AG04450 (cell line): ENCODE measurements at regions not wholly inside any gene's neighbourhood (a gene's known extent, or its start where the extent isn't known, plus 50 kb on each side); places are given as distances from the start of the nearest gene placed in this dataset.

Experiments
- CTCF ChIA-PET: fragments of 300-600, 350-600 bp; formaldehyde crosslinking; extraction: SDS; loops from one replicate; lab custom pipeline; 2022; ENCODE audit warnings: antibody characterized with exemption, inconsistent platforms; lab: Charles Lee
- POLR2A ChIA-PET: fragments of 350-600 bp; formaldehyde crosslinking; extraction: SDS; loops from one replicate; lab custom pipeline; 2021; ENCODE audit warnings: antibody characterized with exemption, inconsistent platforms; lab: Yijun Ruan, JAX
- DNase-seq: peaks from one replicate; pipeline ENCODE4 v3.0.0-alpha.2; 2011; ENCODE audit warnings: low read depth, low spot score
- H3K27ac ChIP-seq: one replicate; pipeline ENCODE4 v1.5.1; 2012; ENCODE audit warnings: low read depth, low read length, control low read depth
- H3K27me3 ChIP-seq: one replicate; pipeline ENCODE4 v1.6.0; 2012; ENCODE audit warnings: low read length; ENCODE audit not compliant: control insufficient read depth, insufficient read depth
- H3K4me3 ChIP-seq: 2 replicates; pipeline ENCODE4 v1.5.1; 2011; ENCODE audit warnings: mild to moderate bottlenecking, low read depth, low read length, control low read depth
- H3K9me3 ChIP-seq: 2 replicates; pipeline ENCODE4 v1.5.1; 2012; ENCODE audit warnings: low read length; ENCODE audit not compliant: control insufficient read depth, insufficient read depth
- CTCF ChIP-seq: IDR thresholded peaks from 2 replicates; pipeline ENCODE4 v1.5.1; 2011; ENCODE audit warnings: low read depth, low read length, control low read depth, inconsistent platforms

GRCh38 chr4:29309050-29309449, 1411.1 kb upstream of the PCDH7 start:
- POLR2A ChIA-PET, result no interaction called here
- H3K27me3 ChIP-seq, result no peaks in the 10 kb centered on the region
- no peak overlapping the region for H3K4me3 ChIP-seq
- TF ChIP-seq CTCF, result no peak
- H3K27ac ChIP-seq, result no peak overlapping the region
- CTCF ChIA-PET, result no interaction called here
- DNase-seq, result peak; percentile 6
- no peaks in the 10 kb centered on the region for H3K9me3 ChIP-seq

GRCh38 chr4:29310252-29310651, 1409.9 kb upstream of the PCDH7 start:
- Histone ChIP-seq H3K9me3 (no peaks in the 10 kb centered on the region), H3K27me3 (no peaks in the 10 kb centered on the region), H3K27ac (no peak overlapping the region), H3K4me3 (no peak overlapping the region)
- ChIA-PET CTCF (no interaction called here), POLR2A (no interaction called here)
- DNase-seq, result no peak
- TF ChIP-seq CTCF, result no peak

GRCh38 chr4:29311247-29311646, 1408.9 kb upstream of the PCDH7 start:
- POLR2A ChIA-PET, result no interaction called here
- Histone ChIP-seq H3K27ac (no peak overlapping the region), H3K4me3 (no peak overlapping the region), H3K27me3 (no peaks in the 10 kb centered on the region), H3K9me3 (no peaks in the 10 kb centered on the region)
- no peak for TF ChIP-seq CTCF
- CTCF ChIA-PET, result no interaction called here
- DNase-seq, result no peak

- no peak for TF ChIP-seq CTCF
- DNase-seq, result no peak
- ChIA-PET CTCF (no interaction called here), POLR2A (no interaction called here)
- Histone ChIP-seq H3K9me3 (no peaks in the 10 kb centered on the region), H3K27me3 (no peaks in the 10 kb centered on the region), H3K27ac (no peak overlapping the region), H3K4me3 (no peak overlapping the region)
These were observed 1400.4 kb upstream of the PCDH7 start for GRCh38 chr4:29319663-29320340.

GRCh38 chr4:29320947-29321620, 1399.1 kb upstream of the PCDH7 start:
- no peak for DNase-seq
- ChIA-PET POLR2A (no interaction called here), CTCF (no interaction called here)
- Histone ChIP-seq H3K27me3 (no peaks in the 10 kb centered on the region), H3K27ac (no peak overlapping the region), H3K9me3 (no peaks in the 10 kb centered on the region), H3K4me3 (no peak overlapping the region)
- TF ChIP-seq CTCF, result no peak
